ENCODE measurements at regions not wholly inside any gene's neighbourhood (a gene's known extent, or its start where the extent isn't known, plus 50 kb on each side); places are given as distances from the start of the nearest gene placed in this dataset.

DNA sequence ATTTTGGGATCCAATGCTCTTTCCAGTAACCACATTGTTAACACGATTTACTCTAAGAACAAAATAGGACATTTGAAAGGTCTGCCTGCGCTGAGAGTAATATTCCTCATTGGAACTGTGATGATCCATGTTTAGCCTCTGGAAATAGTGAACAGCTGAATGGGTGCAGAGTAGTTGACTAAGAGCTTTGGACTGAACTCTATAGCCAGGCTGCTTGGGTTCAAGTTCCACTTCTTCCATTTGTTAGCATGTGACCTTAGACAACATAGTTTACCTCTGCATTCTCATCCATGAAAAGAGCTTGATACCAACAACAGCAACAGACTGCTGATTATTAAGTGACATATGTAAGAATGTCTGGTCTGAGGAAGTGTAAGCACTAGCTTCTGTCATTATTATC lies 128.3 kb upstream of the MMADHC start:
- TF ChIP-seq, protein P1, sequence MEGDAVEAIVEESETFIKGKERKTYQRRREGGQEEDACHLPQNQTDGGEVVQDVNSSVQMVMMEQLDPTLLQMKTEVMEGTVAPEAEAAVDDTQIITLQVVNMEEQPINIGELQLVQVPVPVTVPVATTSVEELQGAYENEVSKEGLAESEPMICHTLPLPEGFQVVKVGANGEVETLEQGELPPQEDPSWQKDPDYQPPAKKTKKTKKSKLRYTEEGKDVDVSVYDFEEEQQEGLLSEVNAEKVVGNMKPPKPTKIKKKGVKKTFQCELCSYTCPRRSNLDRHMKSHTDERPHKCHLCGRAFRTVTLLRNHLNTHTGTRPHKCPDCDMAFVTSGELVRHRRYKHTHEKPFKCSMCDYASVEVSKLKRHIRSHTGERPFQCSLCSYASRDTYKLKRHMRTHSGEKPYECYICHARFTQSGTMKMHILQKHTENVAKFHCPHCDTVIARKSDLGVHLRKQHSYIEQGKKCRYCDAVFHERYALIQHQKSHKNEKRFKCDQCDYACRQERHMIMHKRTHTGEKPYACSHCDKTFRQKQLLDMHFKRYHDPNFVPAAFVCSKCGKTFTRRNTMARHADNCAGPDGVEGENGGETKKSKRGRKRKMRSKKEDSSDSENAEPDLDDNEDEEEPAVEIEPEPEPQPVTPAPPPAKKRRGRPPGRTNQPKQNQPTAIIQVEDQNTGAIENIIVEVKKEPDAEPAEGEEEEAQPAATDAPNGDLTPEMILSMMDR (conservative IDR thresholded peaks at IDR 0.05 in 1 of 2, IDR thresholded peaks at IDR 0.05 in 1 of 2; ENCODE audit: low read depth in 1 of 2, low read length in 2 of 2) = no peak
- no peak for TF ChIP-seq EZH2 (IDR thresholded peaks at IDR 0.05; ENCODE audit: low read length, missing control alignments)

All from fibroblast of lung (primary cell).